Mucosa of gallbladder (tissue), 1 donor: ENCODE measurements at regions not wholly inside any gene's neighbourhood (a gene's known extent, or its start where the extent isn't known, plus 50 kb on each side); places are given as distances from the start of the nearest gene placed in this dataset.
A peak's percentile ranks its signal among the peaks of the same experiment; 100 is the strongest.

Experiments used
- DNase-seq: peaks from one replicate; pipeline ENCODE4 v3.0.0-alpha.2; 2020; ENCODE audit warnings: low spot score
- donor health status: DM: no; HTN: no; CAD: no.

DNA sequence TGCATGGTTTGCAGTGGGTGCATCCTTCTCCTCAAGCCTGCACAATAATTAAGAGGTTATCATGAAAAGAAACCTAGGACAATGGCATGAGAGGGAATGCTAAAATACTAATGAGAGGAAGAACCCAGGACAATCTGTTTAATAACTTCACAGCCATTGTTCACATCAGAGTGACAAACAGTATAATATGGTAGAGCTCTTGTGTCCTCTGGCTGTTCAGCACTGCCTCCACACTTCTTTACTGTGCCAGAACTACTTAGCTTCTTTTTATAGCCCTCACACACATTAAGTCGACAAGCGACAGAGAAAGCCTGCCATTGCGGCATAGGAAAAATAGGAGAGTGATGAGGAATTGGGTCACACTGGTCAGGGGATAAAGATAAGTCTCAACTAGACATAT lies 65.0 kb upstream of the MEIS2 start:
- no peak for DNase-seq

DNA sequence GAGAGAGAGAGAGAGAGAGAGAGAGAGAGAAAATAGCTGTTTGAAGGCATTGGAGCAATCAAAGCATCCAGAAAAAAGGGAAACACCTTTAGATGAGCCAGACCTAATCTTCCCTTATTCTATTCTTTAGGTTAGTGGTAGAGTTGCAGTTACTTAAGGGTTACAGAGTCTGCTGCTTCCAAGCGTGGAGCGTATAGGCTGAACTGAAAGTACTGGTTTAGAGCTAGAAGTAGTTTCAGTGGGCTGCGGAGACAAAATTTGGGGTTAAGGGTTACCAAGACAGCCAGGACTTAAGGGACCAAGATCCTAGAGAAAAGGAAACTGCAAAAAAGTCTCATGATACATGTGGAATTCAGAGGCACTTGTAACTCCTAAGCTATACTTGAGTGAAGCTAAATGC lies 66.1 kb upstream of the MEIS2 start:
- no peak for DNase-seq

DNA sequence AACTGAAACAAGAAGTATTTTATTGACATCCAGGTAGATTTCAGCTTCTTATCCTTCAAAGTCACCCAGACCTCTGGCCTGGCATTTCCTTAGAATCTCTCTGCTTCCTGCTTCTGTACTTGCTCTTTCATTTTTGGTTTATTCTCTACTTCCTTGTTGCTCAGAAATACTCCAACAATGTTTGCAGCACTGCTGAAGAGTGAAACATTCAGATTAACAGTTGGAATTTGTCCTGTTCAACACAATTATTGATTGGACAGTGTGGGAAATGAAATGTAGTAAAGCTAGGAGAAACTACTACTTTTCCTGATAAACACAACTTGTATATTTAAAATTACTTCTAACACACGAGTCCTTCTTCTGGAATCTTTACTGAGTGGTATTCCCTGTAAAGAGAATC lies 81.0 kb upstream of the MEIS2 start:
- DNase-seq, result no peak

DNA sequence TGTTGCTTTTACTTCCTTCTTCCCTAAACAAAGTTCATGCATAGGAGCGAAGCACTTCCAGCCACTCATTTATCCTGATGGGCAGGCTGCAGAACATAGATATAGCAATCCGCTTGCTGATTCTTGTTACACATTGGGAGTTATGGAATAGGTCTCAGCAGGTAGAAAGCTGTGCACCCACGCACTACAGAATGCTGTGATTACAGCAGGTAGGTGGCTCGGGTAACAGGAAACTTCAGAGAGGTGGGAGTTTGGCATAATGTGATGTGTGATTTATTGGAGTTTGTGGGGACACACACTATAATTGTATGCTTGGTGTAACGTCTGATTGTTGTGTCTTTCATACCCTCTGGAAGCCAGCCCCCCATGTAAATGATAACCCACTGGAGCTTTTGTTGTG lies 99.2 kb upstream of the MEIS2 start:
- DNase-seq, result no peak

DNA sequence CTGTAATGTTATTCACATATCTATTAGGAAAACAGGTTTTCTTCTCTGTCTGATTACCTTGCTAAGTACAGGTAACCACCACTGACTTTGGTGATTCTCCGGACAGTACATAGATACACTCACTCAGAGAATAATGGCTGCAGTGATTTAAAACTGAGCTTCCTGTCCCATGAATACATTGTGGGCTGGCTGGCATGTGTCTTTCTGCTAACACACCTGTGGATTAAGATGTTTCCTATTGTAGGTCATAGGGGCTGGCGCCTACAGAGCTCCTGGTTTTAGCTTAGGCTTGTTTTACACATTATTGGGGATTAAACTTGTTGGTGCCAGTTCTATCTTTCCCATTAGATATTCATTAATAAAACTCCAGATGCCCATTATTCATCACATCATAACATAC lies 102.7 kb upstream of the MEIS2 start:
- DNase-seq, result no peak

DNA sequence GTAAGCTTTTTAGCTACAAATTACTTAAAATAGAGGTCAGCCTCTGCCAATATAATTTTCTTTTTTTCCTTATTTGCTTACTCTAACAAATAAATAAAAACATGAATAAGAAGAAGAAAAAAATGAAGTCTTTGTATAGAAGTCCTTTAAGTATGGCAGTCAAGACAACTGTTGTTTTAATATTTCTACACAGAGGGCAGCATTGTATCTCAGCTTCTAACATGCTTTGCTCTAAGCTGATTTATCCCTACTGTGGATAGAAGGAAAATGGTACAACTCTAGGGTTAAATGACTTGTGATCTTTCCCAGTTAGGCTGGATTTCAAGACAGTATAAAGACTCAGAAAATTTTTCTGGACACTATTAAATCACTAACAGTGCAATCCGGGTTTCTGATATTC lies 104.3 kb upstream of the MEIS2 start:
- no peak for DNase-seq

DNA sequence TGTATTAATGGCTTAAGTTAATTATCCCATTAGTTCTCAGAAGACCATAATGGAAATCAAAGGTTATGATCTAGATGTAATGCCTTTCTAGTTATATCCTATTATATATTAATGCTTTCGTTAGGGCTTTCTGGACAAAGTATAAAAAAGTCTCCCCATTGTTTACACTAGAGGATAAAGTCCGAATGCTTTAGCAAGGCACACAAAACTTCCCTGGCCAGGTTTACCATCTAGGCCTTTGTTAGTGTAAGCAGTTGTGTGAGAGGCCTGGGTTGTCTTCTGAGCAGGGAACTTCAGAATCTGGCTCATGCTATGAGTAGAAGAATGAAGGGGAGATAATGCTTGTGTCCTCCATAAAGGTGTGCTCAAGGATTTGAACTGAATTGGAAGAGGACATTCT lies 106.3 kb upstream of the MEIS2 start:
- DNase-seq, result peak; percentile 24

DNA sequence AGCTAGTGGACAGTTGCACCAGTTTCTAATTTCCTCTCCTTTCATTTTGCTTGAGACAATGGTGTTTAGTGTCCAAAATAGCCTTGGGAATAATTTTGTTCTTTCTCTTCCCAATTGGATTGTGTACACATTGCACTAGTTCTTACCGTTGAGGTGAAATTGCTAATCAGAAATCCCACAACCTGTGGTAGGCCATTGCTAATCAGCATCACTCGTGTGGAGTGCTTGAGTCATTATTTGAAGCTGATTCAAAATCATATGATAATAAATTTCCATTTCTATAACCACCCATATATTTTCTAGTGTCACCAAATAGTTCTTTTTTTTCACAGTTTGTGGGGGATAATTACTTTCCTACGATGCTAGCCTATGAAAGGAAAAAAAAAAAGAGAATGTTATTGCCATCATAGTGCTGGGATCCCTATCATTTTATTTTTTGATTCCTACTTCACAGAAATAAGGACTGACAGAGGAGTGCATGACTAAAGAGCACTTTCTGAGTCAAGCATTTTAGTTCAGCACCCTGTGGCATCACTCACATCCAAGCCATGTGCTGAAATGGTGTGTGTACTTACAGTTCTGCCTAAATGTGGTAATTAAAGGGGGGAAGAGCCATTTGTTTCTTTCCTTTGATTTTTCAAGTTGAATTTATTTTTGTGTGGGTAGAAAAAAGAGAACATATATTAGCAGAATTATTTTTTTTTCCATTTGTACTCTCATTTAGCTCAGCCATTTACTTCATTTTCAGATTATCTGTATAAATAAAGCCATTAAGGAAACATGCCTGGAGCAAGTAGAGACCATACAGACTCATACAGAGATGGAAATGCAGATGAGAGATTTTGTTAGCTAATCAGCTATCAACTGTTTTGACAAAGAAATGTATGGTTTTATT lies 108.0 kb upstream of the MEIS2 start:
- no peak for DNase-seq

DNA sequence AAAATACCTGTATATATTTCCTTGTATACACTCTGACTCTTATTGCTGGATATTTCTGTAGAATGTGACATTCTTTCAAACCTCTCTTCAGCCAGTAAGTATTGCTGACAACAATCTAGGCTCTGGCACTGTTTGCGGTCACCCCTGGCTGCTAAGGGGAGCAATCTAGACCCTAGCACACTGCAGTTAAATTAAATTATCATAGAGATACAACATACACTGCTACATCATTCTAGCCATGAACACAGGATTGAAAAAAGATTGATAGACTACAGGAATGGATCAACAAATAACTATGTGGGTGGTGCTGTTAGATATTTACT lies 108.7 kb upstream of the MEIS2 start:
- DNase-seq, result no peak

DNA sequence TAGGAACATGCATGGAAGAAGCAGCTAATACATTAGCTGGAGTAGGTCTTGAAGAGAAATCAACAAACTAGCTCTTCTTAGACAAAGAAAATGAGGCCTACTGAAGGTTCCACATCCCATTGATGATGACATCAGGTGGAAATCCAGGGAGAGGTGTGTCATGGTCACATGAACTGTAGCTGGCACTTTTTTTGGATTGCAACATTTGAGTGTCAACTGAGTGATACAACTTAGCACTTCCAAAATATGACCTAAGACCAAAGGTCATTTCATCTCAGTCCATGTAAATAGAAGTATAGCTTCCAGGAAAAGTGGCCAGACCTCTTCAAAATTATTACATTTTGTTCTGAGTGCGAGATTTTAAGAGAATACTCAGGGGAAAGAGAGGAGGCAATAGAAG lies 117.2 kb upstream of the MEIS2 start:
- DNase-seq, result no peak

DNA sequence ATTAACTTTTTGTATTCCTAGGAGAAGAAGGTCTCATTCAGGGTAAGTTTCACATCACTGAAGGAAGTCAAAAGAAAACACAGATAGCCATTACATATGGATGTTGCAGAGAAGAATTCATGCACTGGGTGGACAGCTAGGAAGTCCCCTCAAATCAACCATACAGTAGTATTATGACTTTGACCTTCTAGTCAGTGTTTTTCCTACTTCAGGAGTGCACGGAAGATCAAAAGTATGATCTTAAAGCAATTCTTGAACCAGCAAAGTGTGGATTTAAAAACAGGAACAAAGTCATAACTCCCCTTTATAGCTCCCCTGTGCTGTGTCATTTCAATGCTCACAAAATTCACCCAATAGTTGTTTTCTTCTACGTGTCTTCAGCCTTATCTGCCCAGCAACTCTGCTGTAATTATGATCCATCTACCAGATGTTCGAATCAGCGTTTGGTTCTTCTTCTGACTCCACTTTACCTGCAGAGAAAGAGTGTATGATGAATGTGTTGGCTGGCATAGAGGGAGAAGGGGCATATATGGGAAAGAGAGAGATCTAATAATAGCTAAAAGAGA lies 118.1 kb upstream of the MEIS2 start:
- DNase-seq, result no peak

DNA sequence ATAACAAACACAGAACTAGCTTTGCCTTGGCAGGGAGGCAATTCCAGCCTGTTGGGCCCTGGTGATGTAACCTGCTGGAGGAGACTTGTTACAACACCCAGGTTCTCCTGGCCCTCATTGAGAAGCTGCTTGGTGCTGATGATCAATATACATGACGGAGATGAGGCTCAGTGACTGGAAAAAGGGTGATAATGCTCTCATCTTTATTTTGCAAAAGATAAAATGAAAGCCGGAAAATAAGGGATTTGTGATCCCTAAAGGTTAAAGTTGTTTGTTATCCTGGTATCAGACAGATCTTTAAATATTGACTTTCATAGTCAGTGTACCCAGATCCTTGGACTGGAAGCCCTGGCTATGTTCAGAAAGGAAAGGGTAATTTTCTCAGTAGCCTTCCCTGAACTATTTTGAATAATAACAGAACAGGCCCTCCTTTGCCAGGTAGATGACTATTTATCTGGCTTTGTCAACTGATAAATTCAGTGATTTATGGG lies 118.9 kb upstream of the MEIS2 start:
- no peak for DNase-seq

DNA sequence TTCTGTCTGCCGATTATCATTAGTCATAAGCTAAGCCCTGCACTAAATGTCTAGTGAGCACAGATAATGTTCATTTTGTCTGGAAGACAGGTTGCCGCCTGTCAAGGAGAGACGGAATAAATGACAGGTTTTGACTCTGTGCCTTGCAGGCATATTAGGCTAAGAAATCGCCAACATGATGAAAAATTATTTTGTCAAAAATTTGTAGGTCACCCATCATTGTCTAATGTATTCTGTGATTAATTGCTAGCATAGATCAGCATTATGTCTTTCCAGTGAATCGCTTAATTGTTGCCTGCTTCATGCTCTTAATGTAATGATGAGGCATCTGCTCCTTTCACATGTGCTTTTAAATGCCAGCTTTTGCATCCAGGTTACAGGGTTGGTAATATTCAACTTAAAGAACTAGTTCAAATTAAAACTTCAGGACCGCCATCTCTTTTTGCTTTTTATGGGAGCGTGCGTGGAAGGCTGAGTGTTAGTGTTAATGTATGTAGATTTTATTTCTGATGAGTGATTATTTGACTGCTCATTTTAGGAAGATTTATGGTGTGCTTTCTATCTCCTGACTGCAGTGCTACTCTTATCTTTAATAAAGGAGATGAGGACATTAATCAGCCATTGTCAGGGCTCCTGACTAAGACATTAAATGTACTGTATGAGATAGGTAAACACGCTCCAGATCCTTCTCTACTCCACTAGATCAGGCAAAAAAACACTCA lies 120.8 kb upstream of the MEIS2 start:
- DNase-seq, result no peak

DNA sequence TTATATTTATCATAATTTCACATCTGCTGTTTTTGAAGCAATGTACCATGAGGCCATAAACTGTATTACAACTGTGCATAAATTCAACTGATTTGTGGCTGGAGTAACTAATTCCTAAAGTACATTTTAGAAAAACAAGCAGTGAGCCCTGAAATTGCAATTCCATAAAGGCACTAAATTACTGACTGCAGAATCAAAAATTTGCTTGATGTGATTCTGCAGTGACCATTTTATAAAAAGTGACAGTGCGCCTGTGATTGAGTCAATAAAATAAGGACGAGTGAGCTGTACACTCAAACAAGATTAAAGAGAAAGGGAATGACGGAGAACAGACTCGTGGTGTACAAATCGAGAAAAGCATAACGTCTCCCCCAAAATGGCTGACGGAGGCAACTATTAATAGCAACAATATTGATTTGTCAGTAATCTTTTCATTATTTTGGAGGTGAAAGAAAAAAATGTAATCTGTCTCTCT lies 121.4 kb upstream of the MEIS2 start:
- no peak for DNase-seq

DNA sequence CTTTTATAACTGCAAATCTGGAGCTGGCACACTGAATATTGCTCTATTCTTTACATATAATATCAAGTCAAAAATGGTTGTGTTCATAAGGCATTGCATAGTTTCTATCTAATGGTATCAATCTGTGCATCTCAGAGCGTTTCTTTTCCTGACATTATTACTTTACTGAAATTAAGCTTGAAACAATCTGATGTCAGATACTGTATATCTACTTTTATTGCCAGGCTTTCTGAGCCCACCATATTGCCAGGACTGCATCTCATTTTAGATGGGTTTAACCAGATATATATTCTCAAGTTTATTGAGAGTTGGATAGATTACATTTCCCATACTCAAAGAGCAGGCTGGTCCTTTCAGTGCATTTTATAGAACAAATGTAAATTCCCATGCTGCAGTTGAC lies 122.7 kb upstream of the MEIS2 start:
- no peak for DNase-seq

DNA sequence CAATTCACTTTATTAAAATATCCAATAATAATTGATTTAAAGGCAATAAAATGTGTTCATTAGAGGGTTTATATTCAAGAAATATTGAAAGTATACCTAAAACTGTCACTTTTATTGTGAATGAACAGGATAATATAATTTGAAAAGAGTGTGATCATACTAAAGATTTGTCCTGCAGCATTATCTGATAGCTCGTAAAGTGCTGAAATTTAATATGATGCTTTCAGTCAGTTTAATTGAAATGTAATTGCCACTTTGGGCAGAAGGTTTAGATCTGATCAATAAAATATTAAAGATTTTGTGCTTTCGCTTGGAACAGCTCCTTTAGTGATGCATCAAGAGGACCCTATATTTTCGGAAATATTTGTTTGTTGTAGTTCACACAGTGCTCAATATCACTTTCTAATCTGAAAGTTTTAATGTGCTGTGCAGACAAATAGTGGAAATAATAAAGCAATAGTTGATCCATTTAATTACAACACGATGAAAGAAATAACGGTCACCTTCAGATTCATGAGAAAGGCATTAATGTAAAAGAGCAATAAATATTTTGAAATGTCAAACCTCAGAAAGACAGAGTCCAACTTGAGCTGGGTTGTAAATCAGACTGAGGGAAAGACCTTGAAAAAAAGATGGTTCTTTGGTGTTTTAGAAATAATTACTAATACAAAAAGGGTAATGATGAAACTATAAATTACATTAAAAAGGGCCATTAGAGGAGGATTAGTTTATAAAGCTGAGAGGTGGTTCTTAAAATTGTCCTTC lies 129.7 kb upstream of the MEIS2 start:
- DNase-seq, result no peak

DNA sequence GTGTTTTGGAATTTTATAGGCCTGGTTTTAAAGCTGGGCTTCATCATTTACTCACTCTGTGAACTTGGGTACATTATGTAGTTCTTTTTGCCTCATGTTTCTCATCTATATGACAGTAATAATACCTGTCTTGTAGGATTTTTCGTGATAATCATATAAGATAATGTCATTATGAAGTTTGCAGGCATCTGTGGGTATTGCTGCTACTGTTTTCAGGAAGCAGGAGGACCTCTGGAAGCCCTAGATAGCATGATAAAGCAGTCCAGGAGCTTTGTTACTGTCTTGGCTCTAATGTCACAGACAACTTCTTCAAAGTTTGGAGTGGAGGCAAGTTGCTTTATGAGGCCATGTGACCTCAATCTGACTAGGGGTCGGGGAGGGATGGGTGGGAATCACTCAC lies 145.0 kb upstream of the MEIS2 start:
- DNase-seq, result no peak

DNA sequence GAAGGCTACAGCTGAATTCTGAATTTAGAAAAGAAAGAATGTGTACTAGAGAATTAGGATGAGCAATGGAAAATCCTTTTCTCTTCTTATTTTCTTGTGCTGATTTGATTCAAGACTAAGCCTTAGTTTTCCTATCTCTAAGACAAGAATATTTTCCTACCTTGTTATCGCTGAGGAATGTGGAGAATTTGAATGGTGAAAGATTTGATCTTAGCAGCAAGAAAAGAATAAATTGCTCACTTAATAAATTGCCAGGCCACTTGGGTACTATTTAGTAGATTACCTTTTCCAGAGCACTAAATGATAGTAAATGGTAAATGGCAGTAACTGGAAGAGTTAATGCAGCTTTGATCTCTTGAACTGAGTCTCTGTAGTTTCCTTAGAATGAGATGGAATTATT lies 145.7 kb upstream of the MEIS2 start:
- no peak for DNase-seq

DNA sequence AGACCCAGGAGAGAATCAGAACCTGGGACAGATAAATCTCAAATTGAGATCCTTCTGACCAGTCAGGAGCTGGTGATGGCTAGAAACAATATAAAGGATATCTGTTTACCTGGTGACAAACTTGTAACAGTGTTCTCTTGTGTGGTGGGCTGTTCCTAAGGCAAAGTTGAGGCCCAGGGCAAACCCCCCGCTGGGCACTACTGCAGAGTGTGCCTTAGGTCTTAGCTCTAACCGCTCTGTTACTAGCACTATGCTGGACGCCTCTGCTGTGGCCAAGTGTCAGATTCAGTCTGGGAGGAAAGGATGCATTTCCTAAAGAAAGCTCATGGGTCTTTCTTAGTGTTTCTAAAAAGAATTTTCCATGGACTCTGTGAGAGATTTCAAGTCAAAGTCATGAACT lies 146.5 kb upstream of the MEIS2 start:
- no peak for DNase-seq

DNA sequence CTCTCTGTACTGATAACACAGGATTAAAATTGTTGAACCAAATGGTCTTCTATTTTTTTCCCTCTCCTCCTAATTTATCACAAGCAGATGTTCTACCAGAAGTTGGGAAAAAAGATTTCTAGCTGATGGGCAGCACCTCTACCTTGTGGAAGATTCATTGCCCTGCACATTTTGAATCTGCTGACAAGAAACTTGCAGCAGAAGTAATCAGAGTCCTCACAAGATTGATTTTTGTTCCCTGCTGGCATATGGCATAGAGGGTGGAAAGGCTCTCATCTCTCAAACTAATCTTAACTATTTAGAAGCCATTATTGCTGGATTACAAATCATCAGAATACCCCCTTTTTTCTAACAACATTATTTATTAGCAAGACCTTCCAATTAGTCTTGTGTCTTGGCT lies 148.9 kb upstream of the MEIS2 start:
- no peak for DNase-seq

DNA sequence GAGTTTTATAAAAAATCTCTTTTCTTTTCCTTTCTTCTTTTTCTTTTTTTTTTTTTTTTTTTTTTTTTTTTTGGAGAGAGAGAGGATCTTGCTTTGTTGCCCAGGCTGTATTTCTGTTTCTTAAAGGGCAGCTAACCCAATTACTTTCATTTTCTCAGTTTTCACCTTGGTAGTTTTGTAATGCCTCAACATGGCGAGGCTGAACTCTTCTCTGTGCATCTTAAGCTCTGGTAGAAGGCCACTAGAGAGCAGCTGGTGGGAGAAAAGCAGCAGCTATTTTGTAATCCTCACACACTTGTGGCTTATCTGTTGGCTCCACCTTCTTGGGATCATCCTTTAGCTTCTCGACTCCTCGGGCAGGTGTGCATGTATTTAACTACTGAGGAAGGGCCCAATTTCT lies 152.2 kb upstream of the MEIS2 start:
- DNase-seq, result no peak

DNA sequence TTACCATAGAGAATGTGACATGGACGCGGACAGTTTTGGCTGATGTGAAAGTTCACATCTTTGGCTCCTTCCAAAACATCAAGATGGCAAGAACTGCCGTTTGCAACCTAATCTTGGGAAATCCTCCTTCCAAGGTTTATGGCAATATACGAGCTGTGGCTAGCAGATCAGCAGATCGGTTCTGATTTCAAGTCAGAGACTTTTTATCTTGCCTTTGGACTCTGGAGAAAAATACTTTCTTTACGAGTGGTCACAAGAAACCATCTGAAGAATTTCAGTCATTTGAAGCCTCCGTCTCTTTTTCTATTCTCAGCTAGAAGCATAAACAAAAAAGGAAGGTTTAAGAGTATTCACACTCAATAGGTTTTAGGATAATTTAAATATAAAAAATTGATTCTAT lies 153.5 kb upstream of the MEIS2 start:
- no peak for DNase-seq
